CD4-positive, CD25-positive, alpha-beta regulatory T cell (primary cell): ENCODE measurements at regions not wholly inside any gene's neighbourhood (a gene's known extent, or its start where the extent isn't known, plus 50 kb on each side); places are given as distances from the start of the nearest gene placed in this dataset.

Source experiments
- ATAC-seq, 2 donors: fragments of 150-1000 bp; cut with Tn5 transposase; one replicate each; pipeline ENCODE4 v1.10.0; 2021; ENCODE audit warnings: low read depth in 2 of 2, moderate number of reproducible peaks in 2 of 2, moderate library complexity in 1 of 2
- DNase-seq, 3 donors: peaks; one replicate each; pipeline versions ENCODE4 v3.0.0 to v3.0.0-alpha.2; 2012 to 2022; ENCODE audit warnings: mixed read lengths in 1 of 3
- H3K27ac ChIP-seq: one replicate; pipeline ENCODE4 v1.7.0; 2013; ENCODE audit warnings: mild to moderate bottlenecking, low read length; ENCODE audit not compliant: insufficient read depth, poor library complexity, severe bottlenecking
- H3K27me3 ChIP-seq: one replicate; pipeline ENCODE4 v1.7.0; 2013; ENCODE audit warnings: low read length; ENCODE audit not compliant: control insufficient read depth, insufficient read depth
- H3K36me3 ChIP-seq: one replicate; pipeline ENCODE4 v1.7.0; 2013; ENCODE audit warnings: mild to moderate bottlenecking, low read length, moderate library complexity; ENCODE audit not compliant: control insufficient read depth, insufficient read depth
- H3K4me1 ChIP-seq: 2 replicates; pipeline ENCODE4 v1.7.0; 2013; ENCODE audit warnings: mild to moderate bottlenecking, low read length; ENCODE audit not compliant: insufficient read depth, control insufficient read depth, poor library complexity, severe bottlenecking
- H3K4me3 ChIP-seq: one replicate; pipeline ENCODE4 v1.7.0; 2013; ENCODE audit warnings: low read depth, mild to moderate bottlenecking, low read length, moderate library complexity
- H3K9me3 ChIP-seq, 2 experiments: 1 replicate in 1 of 2; 2 replicates in 1 of 2; pipeline ENCODE4 v1.7.0; 2013; ENCODE audit warnings: low read length in 2 of 2, mild to moderate bottlenecking in 1 of 2, moderate library complexity in 1 of 2; ENCODE audit not compliant: control insufficient read depth in 2 of 2
- H3K27ac Mint-ChIP-seq, 3 donors: one replicate each; pipeline ENCODE4 v1.8.0; 2020 to 2022; ENCODE audit warnings: mild to moderate bottlenecking in 3 of 3, mixed read lengths in 3 of 3, moderate library complexity in 2 of 3
- H3K27me3 Mint-ChIP-seq: one replicate; pipeline ENCODE4 v1.8.0; 2022; ENCODE audit warnings: mild to moderate bottlenecking, mixed read lengths
- H3K36me3 Mint-ChIP-seq: one replicate; pipeline ENCODE4 v1.8.0; 2020; ENCODE audit warnings: mixed read lengths
- H3K4me1 Mint-ChIP-seq, 4 donors: one replicate each; pipeline ENCODE4 v1.8.0; 2020 to 2022; ENCODE audit warnings: mixed read lengths in 4 of 4, mild to moderate bottlenecking in 1 of 4
- H3K4me3 Mint-ChIP-seq, 4 donors: one replicate each; pipeline ENCODE4 v1.8.0; 2020 to 2022; ENCODE audit warnings: mild to moderate bottlenecking in 4 of 4, mixed read lengths in 4 of 4, moderate library complexity in 3 of 4
- H3K9me3 Mint-ChIP-seq, 7 donors: one replicate each; pipeline ENCODE4 v1.8.0; 2020 to 2022; ENCODE audit warnings: mixed read lengths in 7 of 7, mild to moderate bottlenecking in 3 of 7, moderate library complexity in 2 of 7

DNA sequence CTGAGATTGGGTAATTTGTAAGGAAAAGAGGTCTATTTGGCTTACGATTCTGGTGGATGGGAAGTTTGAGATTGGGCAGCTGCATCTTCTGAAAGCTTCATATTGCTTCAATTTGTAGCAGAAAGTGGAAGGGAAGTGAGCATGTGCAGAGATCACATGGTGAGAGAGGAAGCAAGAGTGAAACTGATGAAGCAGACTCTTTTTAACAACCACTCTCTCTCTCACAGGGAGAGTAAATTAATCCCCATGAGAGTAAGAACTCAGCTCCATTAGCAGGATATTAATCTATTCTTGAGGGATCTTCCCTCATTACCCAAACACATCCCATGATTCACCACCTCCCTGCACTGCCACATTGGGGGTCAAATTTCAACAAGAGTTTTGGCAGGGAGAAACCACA, 298.5 kb upstream of the CELF4 start:
- no peaks in the 10 kb centered on the region for H3K36me3 Mint-ChIP-seq
- no peak overlapping the region for H3K4me3 Mint-ChIP-seq

DNA sequence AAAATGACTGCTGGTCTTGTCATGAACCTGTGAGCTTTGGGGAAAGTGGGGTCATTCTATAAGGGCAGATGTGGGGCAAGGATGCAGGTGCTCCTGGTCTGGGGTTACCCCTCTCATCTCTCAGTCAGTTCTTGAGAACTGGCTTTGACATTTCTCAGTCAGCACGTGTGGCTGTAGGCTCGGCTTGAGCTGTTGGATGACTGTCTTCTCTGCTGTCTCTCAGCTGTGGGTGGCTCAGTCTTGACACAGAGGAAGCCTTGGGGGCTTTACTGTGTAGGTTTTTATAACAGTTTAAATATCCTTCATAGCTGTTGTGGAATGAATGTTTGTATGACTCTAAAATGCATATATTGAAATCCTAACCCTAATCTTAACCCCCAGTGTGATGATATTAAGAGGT, 296.4 kb upstream of the CELF4 start:
- H3K36me3 ChIP-seq = no peaks in the 10 kb centered on the region
- no peak overlapping the region for H3K4me3 ChIP-seq
- peaks cover 0 to 18% (median 10%) of the 10 kb centered on the region in 7 donors for H3K9me3 Mint-ChIP-seq
- H3K4me1 ChIP-seq = no peaks in the 10 kb centered on the region
- ATAC-seq = no peak
- no peaks in the 10 kb centered on the region for H3K27me3 Mint-ChIP-seq
- no peak overlapping the region for H3K27ac ChIP-seq
- H3K27ac Mint-ChIP-seq = no peak overlapping the region
- no peaks in the 10 kb centered on the region for H3K9me3 ChIP-seq
- H3K36me3 Mint-ChIP-seq = no peaks in the 10 kb centered on the region
- no peaks in the 10 kb centered on the region for H3K27me3 ChIP-seq
- no peak overlapping the region for H3K4me3 Mint-ChIP-seq
- no peaks in the 10 kb centered on the region for H3K4me1 Mint-ChIP-seq
- DNase-seq = no peak

More for the DNA sequence above, 298.5 kb upstream of the CELF4 start:
- no peaks in the 10 kb centered on the region for H3K4me1 ChIP-seq
- Mint-ChIP-seq H3K9me3 (peaks cover 0 to 15% (median 8%) of the 10 kb centered on the region in 7 donors), H3K27ac (no peak overlapping the region), H3K4me1 (no peaks in the 10 kb centered on the region), H3K27me3 (no peaks in the 10 kb centered on the region)
- H3K9me3 ChIP-seq = no peaks in the 10 kb centered on the region
- H3K27me3 ChIP-seq = no peaks in the 10 kb centered on the region
- no peaks in the 10 kb centered on the region for H3K36me3 ChIP-seq
- no peak overlapping the region for H3K27ac ChIP-seq
- no peak overlapping the region for H3K4me3 ChIP-seq
- DNase-seq = no peak
- ATAC-seq = no peak

DNA sequence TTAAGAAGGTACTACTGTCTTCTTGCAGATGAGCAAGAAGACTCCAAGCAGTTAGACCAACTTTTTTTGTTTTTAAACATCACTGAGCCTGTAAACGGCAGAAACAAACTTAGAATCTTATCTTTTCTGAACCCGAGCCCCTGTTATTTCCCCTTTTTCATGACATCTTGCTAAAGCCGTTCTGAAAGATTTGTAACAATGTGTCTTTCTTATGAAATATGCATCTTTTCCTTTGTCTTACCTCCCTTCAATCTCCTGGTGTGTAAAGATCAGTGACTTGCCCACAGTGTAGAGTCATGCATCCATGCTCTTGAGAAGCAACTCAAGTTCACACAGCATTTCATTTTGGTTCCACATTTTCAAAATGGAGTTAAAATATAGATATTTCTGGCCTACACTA, 288.8 kb upstream of the CELF4 start:
- Histone ChIP-seq H3K4me3 (no peak overlapping the region), H3K9me3 (no peaks in the 10 kb centered on the region), H3K4me1 (no peaks in the 10 kb centered on the region), H3K27me3 (no peaks in the 10 kb centered on the region), H3K36me3 (no peaks in the 10 kb centered on the region), H3K27ac (no peak overlapping the region)
- no peak for DNase-seq
- peaks cover 2 to 38% (median 9%) of the 10 kb centered on the region in 7 donors for H3K9me3 Mint-ChIP-seq
- H3K27ac Mint-ChIP-seq = no peak overlapping the region
- H3K27me3 Mint-ChIP-seq = no peaks in the 10 kb centered on the region
- no peak for ATAC-seq
- H3K36me3 Mint-ChIP-seq = no peaks in the 10 kb centered on the region
- no peaks in the 10 kb centered on the region for H3K4me1 Mint-ChIP-seq
- H3K4me3 Mint-ChIP-seq = no peak overlapping the region

DNA sequence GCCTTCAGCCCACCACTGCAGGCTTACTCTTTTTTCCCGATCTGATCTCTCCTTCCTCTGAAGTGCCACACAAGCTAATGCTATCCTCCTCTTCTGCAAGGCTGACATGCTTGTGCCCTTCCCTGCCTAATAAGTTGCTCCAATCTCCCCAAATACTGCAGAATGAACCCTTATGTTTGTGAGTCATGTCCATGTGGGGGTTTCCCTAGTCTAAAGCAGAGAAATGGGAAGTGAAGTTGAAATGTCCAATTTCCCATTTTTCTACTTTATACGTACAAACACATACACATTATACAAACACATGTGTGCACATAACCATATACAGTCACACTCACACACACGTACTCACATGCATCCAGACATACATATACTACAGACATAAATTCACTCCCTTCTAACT, 288.1 kb upstream of the CELF4 start:
- Histone ChIP-seq H3K36me3 (no peaks in the 10 kb centered on the region), H3K27me3 (no peaks in the 10 kb centered on the region), H3K27ac (no peak overlapping the region), H3K4me1 (no peaks in the 10 kb centered on the region), H3K4me3 (no peak overlapping the region), H3K9me3 (no peaks in the 10 kb centered on the region)
- H3K27me3 Mint-ChIP-seq = no peaks in the 10 kb centered on the region
- no peak for ATAC-seq
- no peak overlapping the region for H3K4me3 Mint-ChIP-seq
- no peak overlapping the region for H3K27ac Mint-ChIP-seq
- H3K4me1 Mint-ChIP-seq = no peaks in the 10 kb centered on the region
- DNase-seq = no peak
- peaks cover 2 to 38% (median 7%) of the 10 kb centered on the region in 7 donors for H3K9me3 Mint-ChIP-seq
- no peaks in the 10 kb centered on the region for H3K36me3 Mint-ChIP-seq

DNA sequence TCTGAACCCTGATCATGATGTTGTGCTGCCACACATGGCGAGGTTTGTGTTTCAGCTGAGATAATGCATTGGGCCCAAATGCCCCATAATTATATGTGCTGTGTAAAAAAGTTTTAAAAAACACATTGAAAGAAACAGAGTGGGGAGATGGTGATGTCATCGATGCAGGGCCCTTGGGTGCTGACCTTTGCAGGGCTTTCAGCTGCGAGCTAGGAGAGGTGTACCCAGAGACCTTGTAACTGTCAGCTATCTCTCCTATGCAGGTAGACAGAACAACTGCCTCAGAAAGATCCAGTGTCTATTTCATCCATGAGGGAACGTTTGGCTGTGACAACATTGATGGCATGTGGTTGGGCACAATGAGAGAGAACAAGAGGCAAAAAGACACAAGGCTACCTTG, 286.9 kb upstream of the CELF4 start:
- no peak overlapping the region for H3K27ac Mint-ChIP-seq
- Histone ChIP-seq H3K27ac (no peak overlapping the region), H3K36me3 (no peaks in the 10 kb centered on the region), H3K27me3 (no peaks in the 10 kb centered on the region), H3K4me3 (no peak overlapping the region), H3K4me1 (no peaks in the 10 kb centered on the region), H3K9me3 (peaks cover 0 to 2% of the 10 kb centered on the region in 2 experiments)
- no peak overlapping the region for H3K4me3 Mint-ChIP-seq
- no peaks in the 10 kb centered on the region for H3K4me1 Mint-ChIP-seq
- DNase-seq (no peak), ATAC-seq (no peak)
- H3K36me3 Mint-ChIP-seq = no peaks in the 10 kb centered on the region
- H3K27me3 Mint-ChIP-seq = no peaks in the 10 kb centered on the region
- peaks cover 0 to 31% (median 7%) of the 10 kb centered on the region in 7 donors for H3K9me3 Mint-ChIP-seq

DNA sequence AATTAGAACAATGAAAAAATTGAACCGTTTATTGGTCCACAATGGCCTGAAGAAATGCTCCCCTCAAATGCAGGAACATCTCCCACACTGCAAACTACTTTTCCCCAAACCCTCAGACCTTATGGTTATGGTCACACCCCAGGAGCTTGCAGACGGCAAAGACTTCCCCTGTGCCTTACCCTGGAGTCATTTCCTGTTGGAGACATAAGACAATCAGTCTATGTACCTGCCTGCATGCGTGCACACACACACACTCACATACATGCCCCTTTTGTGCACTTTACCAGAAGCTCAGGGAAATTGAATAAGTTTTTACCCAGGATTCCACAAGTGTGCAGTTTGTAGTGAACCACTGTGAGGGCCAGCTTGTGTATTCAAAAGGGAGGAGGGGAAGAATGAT, 281.9 kb upstream of the CELF4 start:
- Mint-ChIP-seq H3K4me1 (no peaks in the 10 kb centered on the region), H3K9me3 (peaks cover 2 to 15% (median 5%) of the 10 kb centered on the region in 7 donors), H3K36me3 (no peaks in the 10 kb centered on the region), H3K4me3 (no peak overlapping the region), H3K27me3 (no peaks in the 10 kb centered on the region), H3K27ac (no peak overlapping the region)
- no peak for DNase-seq
- no peaks in the 10 kb centered on the region for H3K4me1 ChIP-seq
- no peaks in the 10 kb centered on the region for H3K36me3 ChIP-seq
- no peak for ATAC-seq
- no peaks in the 10 kb centered on the region for H3K27me3 ChIP-seq
- peaks cover 0 to 2% of the 10 kb centered on the region in 2 experiments for H3K9me3 ChIP-seq
- no peak overlapping the region for H3K27ac ChIP-seq
- no peak overlapping the region for H3K4me3 ChIP-seq

DNA sequence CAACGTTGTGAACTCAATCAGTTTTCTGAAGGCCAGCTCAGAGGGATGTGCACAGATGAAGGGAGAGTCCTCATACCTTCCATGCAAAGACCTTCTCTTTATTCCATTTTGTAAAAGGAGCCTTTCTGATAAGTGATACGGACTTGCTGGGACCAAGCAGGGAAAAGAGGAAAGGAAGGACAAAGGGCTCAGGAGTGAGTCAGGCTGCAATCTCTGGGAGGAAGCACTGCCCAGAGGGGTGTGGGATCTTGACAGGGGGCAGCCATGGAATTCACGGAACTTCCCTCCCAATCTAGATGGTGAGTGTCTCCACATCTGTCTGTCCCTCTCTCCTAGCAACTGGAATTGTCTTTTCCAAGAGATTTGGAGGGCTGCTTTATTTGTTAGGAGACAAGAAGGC, 281.4 kb upstream of the CELF4 start:
- ATAC-seq (no peak), DNase-seq (no peak)
- Mint-ChIP-seq H3K36me3 (no peaks in the 10 kb centered on the region), H3K9me3 (peaks cover 2 to 15% (median 5%) of the 10 kb centered on the region in 7 donors), H3K27me3 (no peaks in the 10 kb centered on the region), H3K27ac (no peak overlapping the region), H3K4me1 (no peaks in the 10 kb centered on the region), H3K4me3 (no peak overlapping the region)
- Histone ChIP-seq H3K9me3 (peaks cover 0 to 2% of the 10 kb centered on the region in 2 experiments), H3K4me3 (no peak overlapping the region), H3K4me1 (no peaks in the 10 kb centered on the region), H3K36me3 (no peaks in the 10 kb centered on the region), H3K27ac (no peak overlapping the region), H3K27me3 (no peaks in the 10 kb centered on the region)

DNA sequence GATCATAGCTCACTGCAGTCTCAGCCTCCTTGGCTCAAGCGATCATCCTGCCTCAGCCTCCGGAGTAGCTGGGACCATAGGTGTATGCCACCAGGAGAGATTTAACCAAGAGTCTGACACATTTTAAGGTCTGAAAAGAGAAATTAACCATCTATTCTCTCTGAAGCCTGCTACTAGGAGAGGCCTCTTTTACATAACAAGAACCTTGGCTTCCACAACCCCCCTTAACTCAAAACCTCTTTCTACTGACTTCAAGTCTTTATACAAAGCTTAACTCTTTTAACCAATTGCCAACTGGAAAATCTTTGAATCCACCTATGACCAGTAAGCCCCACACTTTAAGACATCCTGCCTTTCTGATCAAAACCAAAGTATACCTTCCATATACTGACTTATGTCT, 279.9 kb upstream of the CELF4 start:
- no peaks in the 10 kb centered on the region for H3K4me1 Mint-ChIP-seq
- peaks cover 0 to 2% of the 10 kb centered on the region in 2 experiments for H3K9me3 ChIP-seq
- H3K4me1 ChIP-seq = no peaks in the 10 kb centered on the region
- no peak for ATAC-seq
- H3K4me3 ChIP-seq = no peak overlapping the region
- no peak overlapping the region for H3K4me3 Mint-ChIP-seq
- no peaks in the 10 kb centered on the region for H3K27me3 ChIP-seq
- H3K36me3 Mint-ChIP-seq = no peaks in the 10 kb centered on the region
- H3K9me3 Mint-ChIP-seq = peaks cover 0 to 9% (median 5%) of the 10 kb centered on the region in 7 donors
- DNase-seq = no peak
- no peak overlapping the region for H3K27ac ChIP-seq
- no peaks in the 10 kb centered on the region for H3K27me3 Mint-ChIP-seq
- H3K36me3 ChIP-seq = no peaks in the 10 kb centered on the region
- no peak overlapping the region for H3K27ac Mint-ChIP-seq
